ENCODE measurements at regions not wholly inside any gene's neighbourhood (a gene's known extent, or its start where the extent isn't known, plus 50 kb on each side); places are given as distances from the start of the nearest gene placed in this dataset.

- no peak for TF ChIP-seq ZNF462 (CRISPR knock-in tag; IDR thresholded peaks at IDR 0.05)
These were observed 443.7 kb downstream of the UTRN start (continued) for GRCh38 chr6:144728804-144729203.

- H3K27ac ChIP-seq (ENCODE audit: low read depth), result no peak overlapping the region
- H3K9me2 ChIP-seq (ENCODE audit: insufficient read depth), result no peaks in the 10 kb centered on the region
- H3K4me2 ChIP-seq, result no peak overlapping the region
- Mint-ChIP-seq H3K4me1 (peaks cover 26% of the 10 kb centered on the region), H3K27ac (no peak overlapping the region), H3K4me3 (no peak overlapping the region), H3K9me3 (no peaks in the 10 kb centered on the region; the same call in 2 of the 3 replicates), H3K27me3 (ENCODE audit: insufficient read depth, low read depth, poor library complexity) (no peaks in the 10 kb centered on the region), H3K36me3 (ENCODE audit: low read depth) (peaks cover 9% of the 10 kb centered on the region)
- no peaks in the 10 kb centered on the region for H3F3A ChIP-seq (replicated peaks; ENCODE audit: low read depth)
- no peak overlapping the region for H2AFZ ChIP-seq
- H3K36me3 ChIP-seq (ENCODE audit: insufficient read depth), result no peaks in the 10 kb centered on the region
- ATAC-seq, result no peak
- H3K4me3 ChIP-seq, result no peak overlapping the region
- peaks cover 30% of the 10 kb centered on the region for H3K4me1 ChIP-seq (ENCODE audit: insufficient read depth)
- no peaks in the 10 kb centered on the region for H3K27me3 ChIP-seq (ENCODE audit: insufficient read depth)
- no peaks in the 10 kb centered on the region for H4K20me1 ChIP-seq (replicated peaks; ENCODE audit: insufficient read depth)
- no peak for DNase-seq (ENCODE audit: low spot score)
- H3K79me2 ChIP-seq (replicated peaks; ENCODE audit: insufficient read depth), result no peaks in the 10 kb centered on the region
- TF ChIP-seq, protein P1, sequence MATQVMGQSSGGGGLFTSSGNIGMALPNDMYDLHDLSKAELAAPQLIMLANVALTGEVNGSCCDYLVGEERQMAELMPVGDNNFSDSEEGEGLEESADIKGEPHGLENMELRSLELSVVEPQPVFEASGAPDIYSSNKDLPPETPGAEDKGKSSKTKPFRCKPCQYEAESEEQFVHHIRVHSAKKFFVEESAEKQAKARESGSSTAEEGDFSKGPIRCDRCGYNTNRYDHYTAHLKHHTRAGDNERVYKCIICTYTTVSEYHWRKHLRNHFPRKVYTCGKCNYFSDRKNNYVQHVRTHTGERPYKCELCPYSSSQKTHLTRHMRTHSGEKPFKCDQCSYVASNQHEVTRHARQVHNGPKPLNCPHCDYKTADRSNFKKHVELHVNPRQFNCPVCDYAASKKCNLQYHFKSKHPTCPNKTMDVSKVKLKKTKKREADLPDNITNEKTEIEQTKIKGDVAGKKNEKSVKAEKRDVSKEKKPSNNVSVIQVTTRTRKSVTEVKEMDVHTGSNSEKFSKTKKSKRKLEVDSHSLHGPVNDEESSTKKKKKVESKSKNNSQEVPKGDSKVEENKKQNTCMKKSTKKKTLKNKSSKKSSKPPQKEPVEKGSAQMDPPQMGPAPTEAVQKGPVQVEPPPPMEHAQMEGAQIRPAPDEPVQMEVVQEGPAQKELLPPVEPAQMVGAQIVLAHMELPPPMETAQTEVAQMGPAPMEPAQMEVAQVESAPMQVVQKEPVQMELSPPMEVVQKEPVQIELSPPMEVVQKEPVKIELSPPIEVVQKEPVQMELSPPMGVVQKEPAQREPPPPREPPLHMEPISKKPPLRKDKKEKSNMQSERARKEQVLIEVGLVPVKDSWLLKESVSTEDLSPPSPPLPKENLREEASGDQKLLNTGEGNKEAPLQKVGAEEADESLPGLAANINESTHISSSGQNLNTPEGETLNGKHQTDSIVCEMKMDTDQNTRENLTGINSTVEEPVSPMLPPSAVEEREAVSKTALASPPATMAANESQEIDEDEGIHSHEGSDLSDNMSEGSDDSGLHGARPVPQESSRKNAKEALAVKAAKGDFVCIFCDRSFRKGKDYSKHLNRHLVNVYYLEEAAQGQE (IDR thresholded peaks at IDR 0.05; ENCODE audit: unreplicated experiment), result no peak
- no peak for TF ChIP-seq CREB1 (CRISPR knock-in tag; IDR thresholded peaks at IDR 0.05; ENCODE audit: low read depth)
- TF ChIP-seq ZNF462 (CRISPR knock-in tag; IDR thresholded peaks at IDR 0.05), result no peak
- TF ChIP-seq POLR2AphosphoS5 (IDR thresholded peaks at IDR 0.05; ENCODE audit: low read depth), result no peak
- no peak for TF ChIP-seq EZH2 (IDR thresholded peaks at IDR 0.05; ENCODE audit: low read depth, unreplicated experiment)
- no peak for TF ChIP-seq EZH2phosphoT487 (IDR thresholded peaks at IDR 0.05; ENCODE audit: unreplicated experiment)
These were observed 444.4 kb downstream of the UTRN start for GRCh38 chr6:144729502-144729901.

All from GM23338 (cell line).